Inferior parietal cortex (tissue), 1 donor: ENCODE measurements at regions not wholly inside any gene's neighbourhood (a gene's known extent, or its start where the extent isn't known, plus 50 kb on each side); places are given as distances from the start of the nearest gene placed in this dataset.

ENCODE experiments used
- DNase-seq: peaks from one replicate; pipeline ENCODE4 v3.0.0-alpha.2; 2016; ENCODE audit errors: extremely low spot score

DNA sequence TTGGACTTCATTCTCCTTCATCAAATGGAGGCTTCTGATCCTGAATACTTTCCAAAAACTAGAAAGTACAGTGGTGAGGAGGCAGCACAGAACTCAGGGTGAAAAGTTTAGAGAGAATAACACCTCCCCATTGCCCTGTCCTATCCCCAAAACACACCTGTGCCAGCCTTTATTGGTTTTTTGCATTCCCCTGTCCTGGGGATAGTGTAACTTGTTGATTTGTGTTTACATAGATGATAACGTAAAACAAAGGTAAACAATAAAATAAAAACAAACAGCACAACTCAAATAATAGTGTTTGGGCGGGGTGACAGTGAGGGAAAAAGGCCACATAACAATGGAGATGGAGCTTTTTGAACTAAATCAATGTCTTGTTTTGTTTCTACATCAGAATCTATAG is 1917.7 kb downstream of the TP53TG3F start:
- DNase-seq, result no peak

DNA sequence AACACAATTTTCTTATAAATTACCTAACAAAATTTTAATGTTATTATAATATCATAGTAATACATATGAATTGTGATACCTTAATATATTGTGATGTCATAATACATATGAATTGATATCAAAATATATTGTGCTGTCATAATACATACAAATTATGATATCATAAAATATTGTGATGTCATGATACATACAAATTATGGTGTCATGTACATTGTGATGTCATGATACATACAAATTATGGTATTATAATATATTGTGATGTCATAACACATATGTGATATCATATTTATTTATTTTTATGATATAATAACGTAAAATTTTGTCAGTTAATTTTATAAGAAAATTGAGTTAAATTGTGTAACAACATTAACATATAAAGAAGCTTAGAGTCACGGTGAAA is 1927.2 kb downstream of the TP53TG3F start:
- DNase-seq, result no peak

DNA sequence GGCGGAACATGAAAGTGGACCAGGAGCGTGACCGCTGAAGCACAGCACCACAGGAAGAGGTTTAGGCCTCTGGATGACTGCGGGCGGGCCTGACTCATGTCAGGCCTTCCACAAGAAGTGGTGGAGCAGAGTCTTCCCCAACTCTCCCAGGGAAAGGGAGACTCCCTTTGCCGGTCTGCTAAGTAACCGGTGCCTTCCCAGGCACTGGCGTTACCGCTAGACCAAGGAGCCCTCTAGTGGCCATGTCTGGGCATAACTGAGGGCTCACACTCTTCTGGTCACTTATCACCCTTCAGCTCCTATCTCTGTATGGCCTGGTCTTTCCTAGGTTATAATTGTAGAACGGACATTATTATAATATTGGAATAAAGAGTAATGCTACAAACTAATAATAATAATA is 1931.9 kb downstream of the TP53TG3F start:
- peak; percentile 37 for DNase-seq

DNA sequence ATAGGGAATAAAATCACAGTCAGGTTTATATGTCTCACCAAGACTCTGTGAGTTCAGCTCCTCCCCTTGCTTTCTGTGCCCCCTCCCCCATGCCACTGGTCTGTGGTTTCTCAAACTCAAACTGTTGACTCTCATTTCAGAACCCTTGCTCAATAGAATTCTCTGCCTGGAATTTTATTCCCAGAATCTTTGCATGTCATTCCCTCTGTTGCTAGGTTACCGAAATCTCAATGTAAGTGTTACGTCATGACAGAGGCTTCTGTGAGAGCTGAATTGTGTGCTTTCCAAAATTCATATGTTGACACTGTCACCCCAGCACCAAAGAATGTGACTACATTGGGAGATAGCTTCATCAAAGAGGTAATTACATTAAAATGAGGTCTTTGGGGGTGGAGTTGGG is 1938.8 kb downstream of the TP53TG3F start:
- no peak for DNase-seq

DNA sequence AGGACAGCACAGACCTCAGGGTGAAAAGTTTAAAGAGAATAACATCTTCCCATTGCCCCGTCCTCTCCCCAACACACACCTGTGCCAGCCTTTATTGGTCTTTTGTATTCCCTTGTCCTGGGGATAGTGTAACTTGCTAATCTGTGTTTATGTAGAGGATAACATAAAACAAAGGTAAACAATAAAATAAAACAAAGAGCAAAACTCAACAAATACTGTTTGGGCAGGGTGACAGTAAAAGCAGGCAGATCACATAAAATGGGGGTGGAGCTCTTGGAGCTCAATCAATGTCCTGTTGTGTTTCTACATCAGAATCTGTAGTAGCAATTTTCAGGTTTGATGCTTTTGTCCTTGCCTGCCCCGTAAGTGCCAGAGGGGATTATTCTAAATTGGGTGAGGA is 1939.7 kb downstream of the TP53TG3F start:
- DNase-seq, result no peak

DNA sequence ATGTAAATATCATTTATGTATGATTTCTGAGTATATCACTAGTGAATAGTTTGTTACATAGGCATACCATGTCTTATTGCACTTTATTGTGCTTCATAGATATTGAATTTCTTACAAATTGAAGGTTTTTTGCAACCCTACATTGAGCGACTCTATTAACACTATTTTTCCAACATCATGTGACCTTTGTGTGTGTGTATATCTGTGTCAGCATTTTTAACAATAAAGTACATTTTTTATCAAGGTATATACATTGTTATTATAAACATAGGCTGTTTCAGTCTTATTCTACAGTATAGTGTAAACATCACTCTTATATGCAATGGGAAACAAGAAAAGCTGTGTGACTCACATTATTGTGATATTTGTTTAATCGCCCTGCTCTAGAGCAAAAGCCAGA is 1944.9 kb downstream of the TP53TG3F start:
- no peak for DNase-seq

DNA sequence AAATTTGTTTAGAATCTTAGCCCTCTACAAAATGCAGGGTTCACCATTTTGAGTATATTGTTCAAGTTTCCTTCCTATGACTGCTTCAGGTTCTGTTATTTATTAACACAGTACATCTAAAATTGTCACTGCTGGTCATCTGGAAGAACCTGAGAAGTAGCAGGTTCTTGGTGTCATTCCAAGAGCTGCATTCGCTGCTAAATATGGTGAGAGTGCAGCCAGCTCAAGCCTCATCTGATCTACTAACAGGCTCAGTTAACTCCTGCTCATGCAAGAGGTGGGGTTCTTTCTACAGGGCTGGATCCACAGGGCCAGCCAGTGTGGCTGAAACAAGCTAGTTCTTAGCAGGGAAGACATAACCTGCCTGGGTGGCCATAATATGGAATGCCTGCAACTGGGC is 1946.1 kb downstream of the TP53TG3F start:
- no peak for DNase-seq

DNA sequence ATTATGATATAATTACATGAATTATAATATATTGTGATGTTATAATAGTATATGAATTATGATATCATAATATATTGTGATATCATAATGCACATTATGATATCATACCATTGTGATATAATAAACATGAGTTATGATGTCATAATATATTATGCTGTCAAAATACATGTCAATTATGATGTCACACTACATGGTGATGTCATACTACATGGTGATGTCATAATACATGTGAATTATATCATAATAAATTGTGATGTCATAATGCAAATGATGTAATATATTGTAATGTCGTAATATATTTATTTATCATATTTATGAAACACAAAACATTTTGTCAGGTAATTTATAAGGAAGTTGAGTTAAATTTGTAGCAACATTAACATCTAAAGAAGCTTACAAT is 1950.1 kb downstream of the TP53TG3F start:
- no peak for DNase-seq

DNA sequence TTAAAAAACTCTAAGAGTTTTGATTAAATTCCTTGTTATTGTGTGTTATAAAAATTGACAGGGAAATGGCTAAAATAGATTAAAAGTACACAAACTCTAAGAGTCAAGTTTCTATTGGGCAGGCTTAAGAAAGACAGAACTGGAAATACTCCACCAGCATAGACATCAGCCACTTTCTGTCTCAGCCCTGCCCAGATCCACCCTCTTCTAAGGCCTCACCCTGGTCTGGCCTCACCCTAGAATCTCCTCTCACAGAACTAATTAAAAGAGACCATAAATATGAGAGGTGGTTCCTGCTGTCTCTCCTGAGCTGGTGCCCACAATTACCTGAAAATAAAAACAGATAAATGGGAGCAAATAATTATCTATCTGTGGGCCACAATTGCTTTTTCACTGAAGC is 1951.0 kb downstream of the TP53TG3F start:
- DNase-seq, result no peak

DNA sequence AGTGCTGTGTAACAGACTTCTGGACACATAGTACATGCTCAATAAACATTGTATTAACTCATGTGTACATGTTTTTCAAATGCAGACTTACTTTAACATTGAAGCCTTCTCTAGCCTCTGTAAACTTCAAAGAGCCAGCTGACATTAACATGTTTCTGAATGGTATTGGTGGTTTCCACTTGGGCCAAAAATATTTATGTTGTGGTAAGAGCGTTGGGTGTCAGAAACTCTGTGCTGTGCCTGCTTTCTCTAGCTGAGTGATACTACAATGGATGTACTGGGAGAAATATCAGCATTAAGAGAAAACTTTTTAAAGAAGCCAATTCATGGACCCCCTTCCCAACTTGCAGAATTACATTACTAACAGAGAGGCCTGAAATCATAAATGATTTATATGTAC is 1951.7 kb downstream of the TP53TG3F start:
- no peak for DNase-seq

DNA sequence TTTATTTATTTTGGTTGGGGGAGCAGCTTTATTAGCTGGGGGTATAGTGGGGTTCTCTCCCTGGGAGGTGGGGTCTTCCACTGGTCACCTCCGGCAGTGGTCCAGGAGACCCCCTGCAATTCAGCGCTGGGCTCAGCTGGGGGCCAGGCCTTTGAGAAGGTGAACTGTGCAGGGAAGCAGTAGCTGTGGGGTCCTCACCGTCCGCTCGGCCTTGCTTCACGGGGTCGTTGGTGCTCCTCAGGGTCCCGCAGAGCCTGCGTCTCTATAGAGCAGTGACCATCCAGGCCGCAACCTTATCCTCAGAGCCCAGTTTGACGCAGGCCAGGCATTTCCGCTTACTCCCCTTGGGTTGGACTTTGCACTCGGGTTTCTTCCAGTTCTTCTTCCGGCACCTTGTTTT is 1954.7 kb downstream of the TP53TG3F start:
- DNase-seq, result no peak

DNA sequence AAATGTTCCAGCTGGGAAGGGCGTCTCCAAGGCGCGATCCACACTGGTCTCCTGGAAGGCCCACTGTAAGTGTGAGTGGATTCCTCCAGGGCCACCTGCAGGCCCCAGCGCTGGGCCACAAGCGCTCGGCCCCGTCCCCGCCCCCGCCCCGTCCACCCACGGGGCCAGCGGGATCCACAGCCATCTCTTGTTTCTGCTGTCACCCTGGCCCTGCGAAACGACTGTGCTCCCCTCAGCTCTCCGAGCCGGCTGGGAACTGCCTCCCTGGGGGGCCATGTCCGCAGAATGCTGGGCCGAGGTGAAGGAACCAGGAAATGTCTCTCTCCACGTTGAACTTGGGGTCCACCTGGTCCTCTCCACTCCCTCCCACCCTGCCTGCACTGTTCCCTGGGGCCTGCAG is 1955.2 kb downstream of the TP53TG3F start:
- DNase-seq, result no peak

DNA sequence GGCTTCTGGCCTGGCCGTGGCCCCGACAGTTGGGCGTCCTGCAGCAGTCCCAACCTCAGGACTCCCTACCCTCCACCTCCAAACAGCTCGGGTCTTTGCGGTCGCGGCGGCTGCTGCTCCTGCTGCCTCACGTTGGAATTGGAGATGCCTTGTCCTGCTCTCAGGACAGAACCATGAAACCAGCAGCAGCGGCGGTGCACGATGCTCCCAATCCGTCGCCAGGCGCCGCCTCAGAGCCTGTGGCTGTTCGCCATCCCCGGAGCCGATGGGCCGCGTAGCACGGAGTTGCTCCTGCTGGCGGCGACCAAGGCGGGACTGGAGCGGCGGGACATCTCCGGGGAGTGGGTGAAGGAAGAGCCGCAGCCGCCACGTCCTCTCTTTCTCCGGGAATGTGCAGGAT is 1965.9 kb downstream of the TP53TG3F start:
- no peak for DNase-seq

DNA sequence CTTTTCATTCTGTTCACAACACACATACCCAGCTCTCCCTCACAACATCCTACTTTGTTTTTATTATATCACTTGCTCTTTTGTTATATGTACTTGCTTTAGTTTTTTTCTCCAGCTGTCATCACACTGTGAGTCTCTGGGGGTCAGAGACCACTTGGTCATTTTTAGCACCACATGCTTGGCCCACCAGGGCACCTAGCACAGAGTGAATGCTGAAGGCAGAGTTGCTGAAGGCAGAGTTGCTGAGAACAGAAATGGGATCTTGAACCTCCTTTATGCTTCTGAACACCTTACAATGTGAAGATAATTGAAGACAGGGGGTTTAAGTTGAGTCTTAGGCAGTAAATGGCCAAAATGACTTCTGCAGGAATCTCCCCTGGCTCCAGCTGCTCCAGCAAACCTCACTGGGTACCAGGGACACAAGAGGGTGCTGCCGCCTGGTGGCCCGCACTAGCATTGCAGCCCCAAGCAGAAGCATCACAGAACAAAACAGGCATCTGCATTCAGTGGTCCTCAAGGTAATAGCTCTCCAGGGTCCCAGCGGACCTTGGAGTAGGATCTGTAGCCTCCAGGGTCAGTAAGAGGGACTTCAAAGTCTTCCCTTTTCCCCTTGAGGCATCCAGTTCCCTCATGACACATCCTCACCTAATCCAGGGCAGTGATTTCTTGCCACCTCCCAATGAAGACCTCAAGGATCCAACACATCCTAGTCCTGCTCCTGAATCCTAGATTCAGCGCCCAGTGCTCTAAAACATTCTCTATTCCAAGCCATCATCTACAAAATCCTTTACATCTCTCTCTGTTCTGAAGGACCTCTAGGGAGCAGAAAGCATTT is 1972.6 kb downstream of the TP53TG3F start:
- peak; percentile 2 for DNase-seq

DNA sequence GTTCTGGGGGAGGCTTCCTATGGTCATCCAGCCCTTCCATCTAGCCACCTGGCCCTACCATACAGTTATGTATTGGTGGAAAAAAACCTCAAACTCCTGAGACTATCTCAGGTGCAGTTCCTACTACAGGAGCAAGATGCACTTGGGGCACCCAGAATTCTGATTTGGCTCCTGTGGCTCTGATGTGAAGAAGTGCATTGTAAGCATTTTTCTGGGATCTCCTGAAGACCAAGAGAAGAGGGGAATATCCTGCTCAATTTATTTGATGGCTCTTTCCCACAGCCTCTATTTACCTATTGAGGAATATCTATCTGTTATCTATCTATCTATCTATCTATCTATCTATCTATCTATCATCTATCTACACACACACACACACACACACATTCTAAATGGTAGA is 1981.5 kb downstream of the TP53TG3F start:
- no peak for DNase-seq

DNA sequence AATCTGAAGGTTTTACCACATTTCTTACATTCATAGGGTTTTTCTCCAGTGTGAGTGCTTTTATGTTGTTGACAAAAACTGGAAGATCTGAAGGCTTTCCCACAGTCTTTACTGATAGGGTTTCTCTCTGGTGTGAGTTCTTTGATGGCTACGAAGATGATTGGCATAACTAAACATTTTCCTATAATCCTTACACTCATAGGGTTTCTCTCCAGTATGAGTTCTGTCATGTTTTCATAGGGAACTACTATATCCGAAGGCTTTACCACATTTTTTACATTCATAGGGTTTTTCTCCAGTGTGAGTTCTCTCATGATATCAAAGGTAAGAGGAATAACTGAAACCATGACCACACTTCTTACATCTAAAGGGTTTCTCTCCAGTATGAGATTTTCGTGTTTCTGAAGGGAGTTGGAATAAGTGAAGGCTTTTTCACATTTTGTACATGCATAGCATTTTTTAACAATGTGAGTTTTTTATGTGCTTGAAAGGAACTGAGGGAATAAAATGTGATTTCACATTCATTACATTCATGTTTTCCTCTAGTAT is 1987.7 kb downstream of the TP53TG3F start:
- no peak for DNase-seq

DNA sequence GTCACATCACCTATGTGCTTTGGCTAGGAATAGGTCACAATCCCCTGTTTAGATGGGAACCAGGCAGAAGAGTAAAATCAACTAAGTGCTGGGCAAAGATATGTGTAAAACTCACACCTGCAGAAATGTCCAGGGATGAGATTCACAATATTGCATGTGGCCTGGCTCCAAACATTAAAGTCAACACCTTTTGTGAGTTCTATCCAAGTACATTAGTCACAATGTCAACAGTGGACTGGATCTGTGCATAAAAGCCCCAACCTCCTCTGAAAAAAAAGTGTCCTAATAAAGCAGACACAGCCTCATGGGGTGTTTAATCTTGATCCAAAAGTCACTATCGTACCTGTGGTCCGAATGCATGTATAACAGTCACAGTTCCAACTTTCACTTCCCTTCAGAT is 1990.3 kb downstream of the TP53TG3F start:
- no peak for DNase-seq

DNA sequence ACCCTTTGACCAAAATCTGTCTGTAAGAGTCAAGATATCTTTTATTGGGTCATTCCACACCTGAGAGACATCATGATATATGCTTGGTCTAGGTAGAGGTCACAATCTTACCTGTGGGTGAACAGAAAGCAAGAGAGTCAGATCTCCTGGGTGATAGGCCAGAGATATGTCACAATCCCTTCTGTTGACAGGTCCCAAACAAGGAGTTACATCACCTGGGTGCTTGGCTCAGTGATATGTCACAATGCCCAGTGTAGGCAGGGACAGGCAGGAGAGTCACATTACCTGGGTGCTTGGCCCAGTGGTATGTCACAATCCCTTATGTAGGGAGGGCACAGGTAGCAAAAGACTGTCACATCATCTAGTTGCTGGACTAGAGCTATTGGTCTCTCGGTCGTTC is 1991.2 kb downstream of the TP53TG3F start:
- no peak for DNase-seq

DNA sequence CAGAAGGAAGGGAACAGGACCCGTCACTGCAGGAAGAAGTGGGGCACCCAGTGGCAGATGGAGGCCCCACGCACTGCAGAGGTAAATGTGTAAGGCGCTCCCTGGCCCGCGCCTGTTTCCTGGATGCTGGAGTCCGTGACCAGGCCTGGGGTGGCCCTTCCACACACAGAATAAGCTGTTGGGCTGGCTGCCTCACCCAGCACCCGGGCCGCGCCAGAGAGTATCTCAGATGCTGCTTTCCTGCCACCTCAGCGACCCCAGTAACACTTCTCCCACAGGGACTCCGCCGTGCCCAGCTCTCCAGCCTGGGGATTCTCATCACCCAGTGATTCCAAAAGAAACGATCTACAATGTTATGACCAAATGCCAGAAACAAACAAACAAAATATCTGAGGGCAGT is 1993.1 kb downstream of the TP53TG3F start:
- DNase-seq, result no peak

DNA sequence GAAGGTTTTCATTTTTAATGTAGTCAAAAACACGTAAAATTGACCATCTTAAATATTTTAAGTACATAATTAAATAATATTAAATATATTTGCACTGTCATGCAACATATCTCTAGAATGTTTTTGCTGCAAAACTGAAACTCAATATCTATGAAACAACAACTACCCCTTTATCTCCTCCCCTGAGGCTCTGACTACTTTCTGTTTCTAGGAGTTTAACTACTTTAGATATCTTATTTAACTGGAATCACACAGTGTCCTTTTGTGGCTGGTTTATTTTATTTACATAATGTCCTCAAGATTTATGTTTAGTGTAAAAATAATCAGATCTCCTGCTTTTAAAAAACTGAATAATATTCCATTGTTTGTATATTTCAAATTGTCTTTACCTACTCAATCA is 2003.9 kb downstream of the TP53TG3F start:
- no peak for DNase-seq

DNA sequence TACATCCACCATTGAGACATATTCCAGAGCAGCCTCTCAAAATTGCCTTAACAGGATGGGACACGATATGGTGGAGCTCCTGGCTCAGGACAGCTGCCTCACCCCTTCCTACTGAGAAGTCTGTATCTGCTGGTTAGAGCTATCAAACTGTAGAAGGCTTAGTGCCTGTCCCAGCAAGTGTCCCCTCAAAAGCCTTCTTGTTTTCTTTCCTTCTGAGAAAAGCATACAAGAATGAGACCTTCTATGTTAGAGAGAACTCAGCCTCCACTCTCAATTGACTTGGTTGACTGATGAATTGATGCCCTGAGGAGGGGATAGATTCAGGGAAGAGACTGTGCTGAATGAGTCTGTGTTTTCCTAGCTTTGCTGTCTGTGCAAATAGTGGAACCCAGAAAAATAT is 2020.9 kb downstream of the TP53TG3F start:
- no peak for DNase-seq

DNA sequence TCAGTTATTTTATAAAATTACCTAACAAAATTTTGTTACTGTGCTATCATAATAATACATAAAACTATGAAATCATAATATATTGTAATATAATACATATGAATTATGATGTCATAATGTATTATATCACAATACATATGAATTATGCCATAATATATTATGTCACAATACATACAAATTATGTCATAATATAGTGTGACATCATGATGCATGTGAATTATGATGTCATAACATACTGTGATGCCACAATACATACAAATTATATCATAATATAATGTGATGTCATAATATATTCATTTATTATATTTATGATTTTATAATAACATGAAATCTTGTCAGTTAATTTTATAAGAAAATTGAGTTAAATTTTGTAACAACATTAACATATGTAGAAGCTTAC is 2021.6 kb downstream of the TP53TG3F start:
- DNase-seq, result no peak

DNA sequence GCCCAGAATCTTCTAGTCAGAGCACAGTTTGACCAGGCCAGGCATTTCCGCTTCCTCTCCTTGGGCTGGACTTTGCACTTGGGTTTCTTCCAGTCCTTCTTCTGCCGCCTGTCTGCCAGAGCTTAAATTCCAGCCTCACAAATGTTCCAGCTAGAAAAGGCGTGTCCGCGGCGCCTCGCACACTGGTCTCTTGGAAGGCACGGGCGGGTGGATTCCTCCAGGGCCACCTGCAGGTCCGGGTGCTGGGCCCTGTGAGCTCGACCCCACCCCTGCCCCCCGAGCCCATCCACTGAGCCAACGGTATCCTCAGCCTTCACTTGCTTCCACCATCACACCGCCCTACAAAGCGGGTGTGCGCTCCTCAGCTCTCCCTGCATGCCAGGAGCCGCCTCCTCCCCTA is 2026.5 kb downstream of the TP53TG3F start:
- no peak for DNase-seq

DNA sequence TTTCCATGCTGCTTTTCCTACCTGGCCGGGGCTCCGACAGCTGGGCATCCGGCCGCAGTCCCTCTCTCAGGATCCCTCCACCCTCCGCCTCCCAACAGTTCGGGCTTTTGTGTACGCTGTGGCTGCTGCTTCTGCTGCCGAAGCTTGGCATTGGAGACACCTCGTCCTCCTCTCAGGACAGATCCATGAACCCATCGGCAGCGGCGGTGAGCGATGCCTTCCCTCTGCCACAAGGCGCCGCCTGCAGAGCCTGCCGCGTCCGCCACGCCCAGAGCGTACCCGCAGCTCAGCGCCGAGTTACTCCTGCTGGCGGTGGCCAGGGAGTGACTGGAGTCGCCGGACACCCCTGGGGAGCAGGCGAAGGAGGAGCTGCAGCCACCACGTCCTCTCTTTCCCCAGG is 2032.8 kb downstream of the TP53TG3F start:
- DNase-seq, result no peak
